ENCODE measurements at regions not wholly inside any gene's neighbourhood (a gene's known extent, or its start where the extent isn't known, plus 50 kb on each side); places are given as distances from the start of the nearest gene placed in this dataset.
"Not testable (repeated sequence)": the region's sequence is repeated elsewhere in the genome, so short reads cannot be mapped to it uniquely, and the experiment has no call there.

DNA sequence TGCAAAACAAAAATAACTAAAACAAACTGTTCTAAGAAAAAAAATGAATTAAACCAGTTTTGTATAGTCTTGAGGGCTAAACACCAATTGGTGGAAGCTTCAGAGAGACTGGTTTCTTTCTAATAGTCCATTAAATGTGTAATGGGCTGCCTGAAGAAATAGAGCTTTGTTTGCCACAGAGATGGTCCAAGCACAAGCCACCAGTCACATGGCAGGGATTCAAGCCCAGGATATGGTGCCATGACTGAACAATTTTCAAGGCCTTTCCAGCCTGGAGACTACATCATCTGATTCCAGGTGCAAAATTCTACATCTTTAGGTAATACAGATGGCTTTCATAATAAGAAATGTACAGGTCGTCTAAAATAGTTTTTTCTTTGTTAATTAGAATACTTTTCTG lies 355.3 kb downstream of the NR2F1-AS1 start:
- TF ChIP-seq, protein P1, sequence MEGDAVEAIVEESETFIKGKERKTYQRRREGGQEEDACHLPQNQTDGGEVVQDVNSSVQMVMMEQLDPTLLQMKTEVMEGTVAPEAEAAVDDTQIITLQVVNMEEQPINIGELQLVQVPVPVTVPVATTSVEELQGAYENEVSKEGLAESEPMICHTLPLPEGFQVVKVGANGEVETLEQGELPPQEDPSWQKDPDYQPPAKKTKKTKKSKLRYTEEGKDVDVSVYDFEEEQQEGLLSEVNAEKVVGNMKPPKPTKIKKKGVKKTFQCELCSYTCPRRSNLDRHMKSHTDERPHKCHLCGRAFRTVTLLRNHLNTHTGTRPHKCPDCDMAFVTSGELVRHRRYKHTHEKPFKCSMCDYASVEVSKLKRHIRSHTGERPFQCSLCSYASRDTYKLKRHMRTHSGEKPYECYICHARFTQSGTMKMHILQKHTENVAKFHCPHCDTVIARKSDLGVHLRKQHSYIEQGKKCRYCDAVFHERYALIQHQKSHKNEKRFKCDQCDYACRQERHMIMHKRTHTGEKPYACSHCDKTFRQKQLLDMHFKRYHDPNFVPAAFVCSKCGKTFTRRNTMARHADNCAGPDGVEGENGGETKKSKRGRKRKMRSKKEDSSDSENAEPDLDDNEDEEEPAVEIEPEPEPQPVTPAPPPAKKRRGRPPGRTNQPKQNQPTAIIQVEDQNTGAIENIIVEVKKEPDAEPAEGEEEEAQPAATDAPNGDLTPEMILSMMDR (IDR thresholded peaks at IDR 0.05; ENCODE audit: low read depth, low read length): no peak
- no peak for DNase-seq (ENCODE audit: extremely low read depth, low read depth)

- TF ChIP-seq, protein P1 (IDR thresholded peaks at IDR 0.05; ENCODE audit: low read depth, low read length): no peak
- no peak for DNase-seq (ENCODE audit: extremely low read depth, low read depth)
These were observed 356.4 kb downstream of the NR2F1-AS1 start for GRCh38 chr5:93224624-93225023.

DNA sequence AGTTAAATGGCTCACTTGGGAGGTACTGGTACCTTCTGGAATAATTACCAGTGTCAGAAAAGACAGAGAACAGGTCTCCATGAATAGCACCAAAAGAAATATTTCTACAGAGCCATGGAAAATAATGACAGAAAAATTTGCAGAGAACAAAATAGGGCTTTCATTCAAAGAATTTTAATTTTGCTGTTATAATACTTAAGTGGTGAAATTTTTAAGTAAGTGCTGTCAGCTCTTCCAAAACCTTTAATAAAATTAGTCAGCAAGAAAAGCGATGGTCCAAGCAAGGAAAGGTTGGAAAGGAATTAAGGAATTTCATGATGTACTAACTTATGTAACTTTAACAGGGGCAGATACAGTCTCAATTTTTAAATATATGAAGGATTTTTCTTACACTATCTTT lies 359.2 kb downstream of the NR2F1-AS1 start:
- DNase-seq (ENCODE audit: extremely low read depth, low read depth): no peak
- TF ChIP-seq, protein P1 (IDR thresholded peaks at IDR 0.05; ENCODE audit: low read depth, low read length): no peak

DNA sequence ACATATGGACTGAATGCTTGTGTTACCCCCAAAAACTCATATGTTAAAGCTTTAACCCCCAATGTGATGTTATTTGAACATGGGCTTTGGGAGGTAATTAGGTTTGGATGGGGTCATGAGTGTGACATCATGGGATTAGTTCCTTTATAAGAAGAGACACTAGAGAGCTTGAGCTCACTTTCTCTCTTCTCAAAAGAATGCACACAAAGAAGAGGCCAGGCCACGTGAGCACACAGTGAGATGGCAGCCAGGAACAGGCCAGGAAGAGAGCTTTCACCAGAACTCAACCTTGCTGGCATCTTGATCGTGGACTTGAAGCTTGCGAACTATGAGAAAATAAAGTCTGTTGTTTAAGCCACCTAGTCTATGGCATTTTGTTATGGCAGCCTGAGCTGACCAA lies 360.6 kb downstream of the NR2F1-AS1 start:
- no peak for DNase-seq (ENCODE audit: extremely low read depth, low read depth)
- TF ChIP-seq, protein P1 (IDR thresholded peaks at IDR 0.05; ENCODE audit: low read depth, low read length): no peak

GRCh38 chr5:93219641-93220145 lies 361.3 kb downstream of the NR2F1-AS1 start:
- no peak for DNase-seq (ENCODE audit: extremely low read depth, low read depth)

GRCh38 chr5:93213111-93213794 lies 367.8 kb downstream of the NR2F1-AS1 start:
- DNase-seq (ENCODE audit: extremely low read depth, low read depth): not testable (repeated sequence)

More at GRCh38 chr5:93219641-93220145, 361.3 kb downstream of the NR2F1-AS1 start:
- TF ChIP-seq, protein P1 (IDR thresholded peaks at IDR 0.05; ENCODE audit: low read depth, low read length): no peak

DNA sequence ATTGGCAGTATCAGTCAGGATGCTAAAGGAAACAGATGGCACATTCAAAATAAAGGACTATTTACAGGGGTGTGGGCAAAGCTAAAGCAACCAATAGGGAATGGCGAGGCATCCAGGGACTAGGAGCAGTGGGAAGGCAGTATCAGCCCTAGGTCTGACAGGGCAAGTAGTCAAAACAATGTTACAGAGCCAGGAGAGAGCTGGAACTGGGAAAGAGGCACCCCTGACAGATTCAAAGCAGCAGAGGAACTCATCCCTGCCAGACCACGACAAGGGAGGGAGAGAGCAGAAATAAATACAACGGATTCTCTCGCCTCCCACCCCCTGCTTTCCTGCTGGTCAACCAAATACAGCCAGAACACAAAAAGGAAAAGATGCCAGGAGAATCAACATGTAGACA lies 371.5 kb downstream of the NR2F1-AS1 start:
- DNase-seq (ENCODE audit: extremely low read depth, low read depth): no peak
- TF ChIP-seq, protein P1 (IDR thresholded peaks at IDR 0.05; ENCODE audit: low read depth, low read length): no peak
